ENCODE measurements at regions not wholly inside any gene's neighbourhood (a gene's known extent, or its start where the extent isn't known, plus 50 kb on each side); places are given as distances from the start of the nearest gene placed in this dataset.

DNA sequence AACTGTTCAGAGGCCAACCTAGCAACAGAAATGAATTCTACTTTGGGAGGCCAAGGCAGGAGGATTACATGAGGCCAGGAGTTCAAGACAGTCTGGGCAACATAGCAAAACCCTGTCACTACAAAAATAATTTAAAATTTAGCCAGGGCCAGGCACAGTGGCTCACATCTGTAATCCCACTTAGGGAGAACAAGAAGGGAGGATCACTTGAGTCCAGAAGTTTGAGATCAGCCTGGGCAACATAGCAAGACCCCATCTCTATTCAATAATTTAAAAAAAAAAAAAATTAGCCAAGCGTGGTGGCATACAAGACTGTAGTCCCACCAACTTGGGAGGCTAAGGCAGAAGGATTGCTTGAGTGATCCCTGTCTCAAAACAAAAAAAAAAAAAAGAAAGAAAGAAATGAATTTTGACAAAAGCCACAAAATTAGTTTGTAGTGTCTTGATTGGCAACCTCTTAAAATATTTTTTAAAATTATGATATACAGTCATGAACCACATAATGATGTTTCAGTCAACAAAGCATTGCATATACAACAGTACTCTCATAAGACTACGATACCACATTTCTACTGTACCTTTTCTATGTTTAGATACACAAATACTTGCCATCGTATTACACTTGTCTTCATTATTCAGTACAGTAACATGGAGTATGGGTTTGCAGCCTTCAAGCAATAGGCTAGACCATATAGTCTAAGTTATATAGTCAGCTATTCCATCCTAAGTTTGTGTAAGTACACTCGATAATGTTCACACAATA, 130.7 kb downstream of the ZFP36L2 start:
- no peaks in the 10 kb centered on the region for H3K9me3 ChIP-seq
- H3K4me3 ChIP-seq, result no peak overlapping the region
- TF ChIP-seq, protein P1, sequence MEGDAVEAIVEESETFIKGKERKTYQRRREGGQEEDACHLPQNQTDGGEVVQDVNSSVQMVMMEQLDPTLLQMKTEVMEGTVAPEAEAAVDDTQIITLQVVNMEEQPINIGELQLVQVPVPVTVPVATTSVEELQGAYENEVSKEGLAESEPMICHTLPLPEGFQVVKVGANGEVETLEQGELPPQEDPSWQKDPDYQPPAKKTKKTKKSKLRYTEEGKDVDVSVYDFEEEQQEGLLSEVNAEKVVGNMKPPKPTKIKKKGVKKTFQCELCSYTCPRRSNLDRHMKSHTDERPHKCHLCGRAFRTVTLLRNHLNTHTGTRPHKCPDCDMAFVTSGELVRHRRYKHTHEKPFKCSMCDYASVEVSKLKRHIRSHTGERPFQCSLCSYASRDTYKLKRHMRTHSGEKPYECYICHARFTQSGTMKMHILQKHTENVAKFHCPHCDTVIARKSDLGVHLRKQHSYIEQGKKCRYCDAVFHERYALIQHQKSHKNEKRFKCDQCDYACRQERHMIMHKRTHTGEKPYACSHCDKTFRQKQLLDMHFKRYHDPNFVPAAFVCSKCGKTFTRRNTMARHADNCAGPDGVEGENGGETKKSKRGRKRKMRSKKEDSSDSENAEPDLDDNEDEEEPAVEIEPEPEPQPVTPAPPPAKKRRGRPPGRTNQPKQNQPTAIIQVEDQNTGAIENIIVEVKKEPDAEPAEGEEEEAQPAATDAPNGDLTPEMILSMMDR (IDR thresholded peaks at IDR 0.05), result no peak
- H3K27me3 ChIP-seq, result no peaks in the 10 kb centered on the region
- H3K36me3 ChIP-seq, result no peaks in the 10 kb centered on the region
- DNase-seq, result no peak
- no peak for ATAC-seq
- no peak overlapping the region for H3K27ac ChIP-seq
- FAIRE-seq, result no peak
- intact Hi-C loops (cut with DNase I), result no loop called here
- H3K4me1 ChIP-seq, result no peaks in the 10 kb centered on the region
- WGBS, 2 donors, result 91 to 97% methylated on average over 4 of the region's 4 CpGs

DNA sequence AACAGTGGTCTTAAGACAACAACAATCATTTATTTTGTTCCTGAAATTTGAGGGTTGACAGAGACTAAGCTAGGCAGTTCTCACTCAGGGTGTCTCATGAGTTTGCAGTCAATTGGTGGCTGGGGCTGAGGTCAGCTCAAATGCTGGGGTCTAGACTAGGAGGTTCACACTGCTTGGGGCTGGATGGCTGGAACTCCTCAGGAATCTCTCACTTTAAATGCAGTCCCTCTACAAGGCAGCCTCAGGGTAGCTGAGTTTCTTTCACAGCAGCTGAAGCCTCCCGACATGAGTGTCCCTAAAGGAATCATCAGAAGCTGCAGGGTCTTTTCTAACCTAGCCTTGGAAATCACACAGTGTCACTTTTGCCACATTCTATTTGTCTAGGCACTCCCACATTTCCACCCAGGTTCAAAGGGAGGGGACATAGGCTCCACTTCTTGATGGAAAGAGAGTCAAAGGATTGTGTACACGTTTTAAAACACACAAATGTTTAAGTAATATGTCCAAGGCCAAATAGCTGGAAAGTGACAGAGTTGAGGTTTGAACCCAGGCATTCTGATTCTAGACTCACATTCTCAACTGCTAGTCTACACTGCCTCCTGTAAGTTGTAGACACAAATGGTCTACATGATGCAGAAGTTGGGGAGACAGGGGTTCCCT, 133.8 kb downstream of the ZFP36L2 start:
- FAIRE-seq (no peak), ATAC-seq (no peak), DNase-seq (no peak)
- TF ChIP-seq, protein P1 (IDR thresholded peaks at IDR 0.05), result no peak
- intact Hi-C loops (cut with DNase I), result no loop called here
- Histone ChIP-seq H3K4me3 (no peak overlapping the region), H3K9me3 (no peaks in the 10 kb centered on the region), H3K36me3 (no peaks in the 10 kb centered on the region), H3K27me3 (no peaks in the 10 kb centered on the region), H3K4me1 (no peaks in the 10 kb centered on the region), H3K27ac (no peak overlapping the region)
- 58 to 70% methylated on average over 2 of the region's 2 CpGs for WGBS, 2 donors

- TF ChIP-seq, protein P1 (IDR thresholded peaks at IDR 0.05), result no peak
Measured at GRCh38 chr2:43090317-43090716, 136.1 kb downstream of the ZFP36L2 start.

DNA sequence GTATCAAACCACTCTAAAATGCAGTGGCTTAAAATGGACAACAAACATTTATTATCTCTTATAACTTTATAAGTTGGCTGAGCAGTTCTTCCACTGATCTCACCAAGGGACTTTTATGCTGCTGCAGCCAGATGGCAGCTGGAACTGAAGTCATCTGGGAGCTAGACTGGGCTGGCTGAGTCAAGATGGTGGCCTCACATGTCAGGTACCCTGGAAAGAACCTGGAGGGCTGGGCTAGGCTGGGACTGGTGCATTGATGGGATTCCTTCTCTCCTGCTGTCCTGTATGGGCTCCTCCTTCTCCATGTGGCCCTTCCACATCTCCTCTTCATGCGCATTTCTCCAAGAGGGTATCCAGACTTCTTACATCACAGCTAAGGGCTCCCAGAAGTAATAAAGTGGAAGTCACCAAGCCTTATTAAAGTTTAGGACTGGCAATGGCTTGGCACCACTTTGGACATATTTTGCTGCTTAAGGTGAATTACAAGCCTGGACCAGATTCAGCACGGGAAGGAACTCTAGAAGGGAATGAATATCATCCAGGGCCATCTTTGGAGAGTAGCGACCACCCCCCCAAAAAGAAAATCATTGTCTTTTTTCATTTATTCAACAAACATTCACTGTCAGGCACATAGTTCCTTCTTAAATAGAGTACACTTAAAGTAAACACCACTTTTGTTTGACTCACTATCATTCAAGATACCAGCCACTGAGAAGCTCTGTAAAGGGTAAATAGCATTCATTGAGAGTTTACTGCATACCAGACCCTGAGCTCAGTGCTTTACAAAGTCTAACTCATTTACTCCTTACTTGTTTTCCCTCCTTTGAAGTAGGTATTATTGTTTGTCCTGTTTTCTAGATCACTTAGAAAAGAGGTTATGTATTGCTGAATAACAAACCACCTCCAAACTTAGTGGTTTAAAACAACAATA, 138.0 kb downstream of the ZFP36L2 start:
- Histone ChIP-seq H3K27ac (no peak overlapping the region), H3K9me3 (no peaks in the 10 kb centered on the region), H3K36me3 (no peaks in the 10 kb centered on the region), H3K27me3 (no peaks in the 10 kb centered on the region), H3K4me1 (peaks cover 0 to 7% (median 0%) of the 10 kb centered on the region in 3 donors), H3K4me3 (no peak overlapping the region)
- DNase-seq, result no peak
- intact Hi-C loops (cut with DNase I), result no loop called here
- no peak for FAIRE-seq
- TF ChIP-seq, protein P1 (IDR thresholded peaks at IDR 0.05), result no peak
- ATAC-seq, result no peak
- 90% methylated on average over 3 of the region's 3 CpGs for WGBS, 2 donors

More at GRCh38 chr2:43090317-43090716, 136.1 kb downstream of the ZFP36L2 start:
- 100% methylated on average over 1 of the region's 1 CpG for WGBS, 2 donors
- FAIRE-seq (no peak), ATAC-seq (no peak), DNase-seq (no peak)
- Histone ChIP-seq H3K36me3 (no peaks in the 10 kb centered on the region), H3K27me3 (no peaks in the 10 kb centered on the region), H3K9me3 (no peaks in the 10 kb centered on the region), H3K27ac (no peak overlapping the region), H3K4me3 (no peak overlapping the region), H3K4me1 (no peaks in the 10 kb centered on the region)
- intact Hi-C loops (cut with DNase I), result no loop called here

Measured in pancreas (tissue), 10 donors.